Astrocyte of the cerebellum (primary cell): ENCODE measurements at regions not wholly inside any gene's neighbourhood (a gene's known extent, or its start where the extent isn't known, plus 50 kb on each side); places are given as distances from the start of the nearest gene placed in this dataset.

Source experiments
- DNase-seq: peaks from one replicate; pipeline ENCODE4 v3.0.0-alpha.2; 2011; ENCODE audit warnings: low read depth
- H3K4me3 ChIP-seq: 2 replicates; pipeline ENCODE4 v1.5.1; 2011; ENCODE audit warnings: mild to moderate bottlenecking, low read depth, low read length, moderate library complexity
- in situ Hi-C: cut with HindIII; loops from 2 replicates; pipeline ENCODE4 v1.10.0; 2017; ENCODE audit warnings: low sequenced_read_pairs
- TF ChIP-seq, protein P1 (sequence below): IDR thresholded peaks from 2 replicates; pipeline ENCODE4 v1.5.1; 2012; ENCODE audit warnings: low read length, low read depth, moderate library complexity, mild to moderate bottlenecking; ENCODE audit errors: missing control alignments

DNA sequence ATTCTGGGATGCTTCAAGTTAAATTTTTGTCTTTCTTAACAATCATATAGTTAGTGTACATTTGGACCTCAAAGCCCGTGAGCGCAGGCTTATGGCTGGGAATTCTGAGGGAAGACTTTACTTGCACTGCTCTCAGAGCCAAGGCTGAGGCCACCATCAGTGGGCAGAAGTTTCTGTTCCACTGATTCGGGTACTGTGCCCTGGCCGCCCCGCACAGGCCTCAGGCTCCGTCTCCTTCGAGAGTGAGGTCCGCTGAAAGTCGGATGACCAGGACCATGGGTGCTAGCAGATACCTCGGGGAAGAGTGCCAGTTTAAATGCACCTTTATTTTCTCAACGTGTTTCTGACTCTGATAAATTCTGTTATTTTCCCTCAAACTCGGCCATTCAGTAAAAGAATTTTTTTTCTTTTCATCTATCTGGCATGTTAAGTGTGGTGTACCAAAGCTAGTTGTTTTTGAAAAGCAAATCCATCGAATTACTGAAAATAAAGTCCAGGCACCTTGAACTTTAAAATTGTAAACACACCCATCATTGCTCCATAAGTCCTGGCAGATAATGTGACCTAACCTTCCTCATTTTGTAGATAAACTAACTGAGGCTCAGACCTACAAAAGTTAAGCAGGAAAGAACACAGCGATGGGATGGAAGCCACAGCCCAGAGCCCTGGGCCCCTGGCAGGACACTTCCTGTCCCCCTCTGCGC, 126.7 kb downstream of the SOX1 start:
- TF ChIP-seq, protein P1, sequence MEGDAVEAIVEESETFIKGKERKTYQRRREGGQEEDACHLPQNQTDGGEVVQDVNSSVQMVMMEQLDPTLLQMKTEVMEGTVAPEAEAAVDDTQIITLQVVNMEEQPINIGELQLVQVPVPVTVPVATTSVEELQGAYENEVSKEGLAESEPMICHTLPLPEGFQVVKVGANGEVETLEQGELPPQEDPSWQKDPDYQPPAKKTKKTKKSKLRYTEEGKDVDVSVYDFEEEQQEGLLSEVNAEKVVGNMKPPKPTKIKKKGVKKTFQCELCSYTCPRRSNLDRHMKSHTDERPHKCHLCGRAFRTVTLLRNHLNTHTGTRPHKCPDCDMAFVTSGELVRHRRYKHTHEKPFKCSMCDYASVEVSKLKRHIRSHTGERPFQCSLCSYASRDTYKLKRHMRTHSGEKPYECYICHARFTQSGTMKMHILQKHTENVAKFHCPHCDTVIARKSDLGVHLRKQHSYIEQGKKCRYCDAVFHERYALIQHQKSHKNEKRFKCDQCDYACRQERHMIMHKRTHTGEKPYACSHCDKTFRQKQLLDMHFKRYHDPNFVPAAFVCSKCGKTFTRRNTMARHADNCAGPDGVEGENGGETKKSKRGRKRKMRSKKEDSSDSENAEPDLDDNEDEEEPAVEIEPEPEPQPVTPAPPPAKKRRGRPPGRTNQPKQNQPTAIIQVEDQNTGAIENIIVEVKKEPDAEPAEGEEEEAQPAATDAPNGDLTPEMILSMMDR, result no peak
- in situ Hi-C loops, result no loop called here
- no peak overlapping the region for H3K4me3 ChIP-seq
- DNase-seq, result no peak

DNA sequence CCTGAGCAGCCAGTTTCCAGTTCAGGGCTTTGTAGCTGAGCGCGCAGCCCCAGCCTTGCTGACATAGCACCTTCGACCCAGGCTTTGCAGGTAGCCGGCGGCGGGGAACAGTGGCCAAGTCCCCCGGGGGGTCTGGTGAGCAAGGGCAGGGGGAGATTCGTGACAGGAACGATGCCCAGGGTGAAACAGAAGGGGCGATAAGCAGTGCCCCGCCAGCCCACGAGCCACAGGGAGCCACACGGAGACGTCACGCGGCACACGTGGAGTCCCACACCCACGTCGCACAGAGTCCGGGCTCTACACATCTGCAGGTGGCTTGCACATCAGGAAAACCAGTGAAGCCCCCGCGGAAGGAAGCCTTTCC, 127.2 kb downstream of the SOX1 start:
- TF ChIP-seq, protein P1, result no peak
- no peak for DNase-seq
- H3K4me3 ChIP-seq, result no peak overlapping the region
- in situ Hi-C loops, result no loop called here

DNA sequence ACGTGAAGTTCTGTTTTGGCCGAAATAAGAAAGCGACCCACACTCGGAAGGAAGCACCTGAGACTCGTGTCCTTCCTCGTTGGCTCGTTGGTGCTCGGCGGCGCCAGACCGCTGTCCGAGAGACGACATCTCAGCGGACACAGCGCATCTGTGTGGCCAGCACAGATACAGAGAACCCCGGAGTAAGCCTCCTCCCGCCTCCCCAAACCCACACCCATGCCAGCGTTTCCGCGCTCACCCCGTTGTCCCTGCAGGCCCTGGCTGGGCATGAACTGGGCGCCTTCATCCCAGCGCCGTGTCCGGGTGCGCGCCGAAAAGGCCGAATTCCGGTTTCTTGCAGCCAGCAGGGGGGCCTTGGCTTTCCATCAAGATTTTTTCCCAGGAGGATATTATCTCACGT, 127.6 kb downstream of the SOX1 start:
- H3K4me3 ChIP-seq, result no peak overlapping the region
- DNase-seq, result no peak
- TF ChIP-seq, protein P1, result no peak
- in situ Hi-C loops, result no loop called here

DNA sequence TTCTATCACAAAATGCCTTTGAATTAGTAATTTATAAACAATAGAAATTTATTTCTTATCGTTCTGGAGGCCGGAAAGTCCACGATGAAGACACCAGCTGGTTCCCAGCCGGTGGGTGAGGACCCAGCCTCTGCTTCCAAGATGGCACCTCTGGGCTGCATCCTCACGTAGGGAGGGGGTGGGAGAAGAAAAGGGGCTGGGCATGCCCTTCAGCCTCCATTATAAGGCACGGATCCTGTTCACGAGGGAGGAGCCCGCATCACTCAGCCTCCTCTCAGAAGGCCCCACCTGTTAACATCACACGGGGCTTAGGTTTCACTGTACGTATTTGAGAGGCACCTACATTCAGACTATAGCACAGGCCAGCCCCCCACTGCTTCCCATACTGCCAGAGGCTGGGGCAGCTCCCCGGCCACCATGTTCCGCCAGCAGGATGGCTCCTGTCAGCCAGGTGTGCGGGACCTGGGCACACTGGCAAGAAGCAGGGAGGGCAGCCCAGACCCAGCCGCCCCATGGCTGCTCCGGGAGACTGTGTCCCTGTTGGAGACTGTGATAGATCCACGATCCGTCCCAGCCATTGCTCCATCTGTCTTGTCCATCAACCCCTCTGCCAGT, 131.6 kb downstream of the SOX1 start:
- in situ Hi-C loops, result no loop called here
- TF ChIP-seq, protein P1, result no peak
- DNase-seq, result no peak
- no peak overlapping the region for H3K4me3 ChIP-seq

DNA sequence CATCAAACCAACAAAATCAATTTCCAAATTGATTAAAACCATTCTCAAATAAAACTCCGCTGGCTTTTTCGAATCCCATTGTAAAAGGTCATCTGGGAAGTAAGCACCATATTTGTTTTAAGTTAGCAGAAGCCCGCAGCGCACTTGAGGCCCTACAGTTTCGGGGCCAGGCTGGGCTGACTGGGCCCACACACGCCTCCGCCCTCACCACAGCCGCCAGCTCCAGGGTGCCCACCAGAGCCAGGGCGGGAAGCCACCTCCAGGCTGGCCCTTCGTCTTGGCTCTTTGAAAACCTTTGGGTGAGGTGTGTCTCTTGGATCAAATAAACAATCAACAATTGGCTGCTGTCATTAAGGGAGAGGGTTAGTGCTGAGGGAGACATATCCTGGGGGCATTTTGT, 133.3 kb downstream of the SOX1 start:
- in situ Hi-C loops, result no loop called here
- H3K4me3 ChIP-seq, result no peak overlapping the region
- TF ChIP-seq, protein P1, result no peak
- DNase-seq, result no peak

DNA sequence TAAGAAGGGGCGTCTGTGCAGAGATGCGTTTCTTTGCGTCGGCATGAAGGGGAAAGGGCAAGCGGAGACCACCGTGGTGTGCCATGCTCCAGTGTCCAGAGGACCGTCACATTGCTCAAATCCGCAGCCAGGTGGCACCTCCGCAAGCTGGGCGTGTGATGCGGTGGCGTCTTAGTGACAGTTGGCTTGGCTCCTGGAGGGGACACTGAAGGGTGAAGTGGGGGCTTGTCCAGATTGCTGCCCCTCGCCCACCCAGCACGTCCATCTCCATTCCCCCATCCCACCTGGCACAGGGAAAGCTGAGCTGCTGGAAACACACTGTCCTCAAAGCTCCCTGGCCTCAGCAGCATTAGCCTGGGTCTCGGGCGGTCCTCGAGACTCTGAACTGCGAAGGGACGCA, 135.3 kb downstream of the SOX1 start:
- TF ChIP-seq, protein P1, result no peak
- in situ Hi-C loops, result no loop called here
- no peak overlapping the region for H3K4me3 ChIP-seq
- no peak for DNase-seq
